ENCODE measurements at regions not wholly inside any gene's neighbourhood (a gene's known extent, or its start where the extent isn't known, plus 50 kb on each side); places are given as distances from the start of the nearest gene placed in this dataset.
A peak's percentile ranks its signal among the peaks of the same experiment; 100 is the strongest.

DNA sequence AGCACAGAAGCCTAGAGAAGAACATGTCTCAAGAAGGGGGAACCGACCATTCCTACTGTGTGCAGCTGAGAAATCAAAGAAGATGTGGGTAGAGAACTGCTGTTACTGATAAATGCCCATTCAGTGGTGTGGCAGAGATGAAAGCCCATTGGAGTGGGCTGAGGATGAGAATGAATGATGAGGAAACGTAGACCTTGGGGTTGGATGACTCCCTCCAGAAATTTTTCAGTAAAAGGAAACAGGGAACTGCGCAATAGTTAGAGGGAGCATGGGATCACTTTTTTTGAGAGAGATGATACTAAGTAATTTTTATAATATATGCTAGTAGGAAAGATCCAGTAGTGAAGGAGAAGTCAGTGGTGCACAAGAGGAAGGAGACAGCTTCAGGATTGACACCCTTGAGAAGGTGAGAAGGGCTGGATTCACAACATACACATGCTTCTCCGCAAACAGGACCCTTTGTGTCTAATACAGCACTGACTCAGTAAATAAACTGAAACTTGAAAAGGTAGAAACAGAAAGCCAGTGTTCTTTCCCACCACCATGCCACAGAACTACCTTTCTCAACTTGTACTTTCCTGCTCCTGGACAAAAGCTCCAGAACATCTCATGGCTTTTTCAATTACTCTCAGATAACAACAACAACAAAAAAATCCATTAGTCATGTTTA is 104.7 kb upstream of the IL6 start:
- Histone ChIP-seq H3K36me3 (ENCODE audit: control insufficient read depth in 1 of 2, insufficient read depth in 2 of 2, low read length in 2 of 2) (no peaks in the 10 kb centered on the region), H3K27me3 (ENCODE audit: insufficient read depth, low read length) (no peaks in the 10 kb centered on the region), H3K9ac (ENCODE audit: low read length) (no peak overlapping the region), H2AFZ (ENCODE audit: low read depth, low read length, poor library complexity, severe bottlenecking) (no peak overlapping the region), H3K9me2 (ENCODE audit: insufficient read depth) (no peaks in the 10 kb centered on the region), H3K4me1 (ENCODE audit: control insufficient read depth in 1 of 2, insufficient read depth in 2 of 2, low read length in 2 of 2) (no peaks in the 10 kb centered on the region), H3K4me3 (replicated peaks in 1 of 2; ENCODE audit: low read depth in 1 of 2, low read length in 2 of 2) (no peak overlapping the region), H3K79me2 (ENCODE audit: insufficient read depth, low read length) (no peaks in the 10 kb centered on the region), H3K4me2 (ENCODE audit: low read length) (no peak overlapping the region), H3K27ac (ENCODE audit: low read depth, low read length) (no peak overlapping the region), H3K9me3 (ENCODE audit: control insufficient read depth in 1 of 2, insufficient read depth in 1 of 2, low read depth in 1 of 2, low read length in 2 of 2) (peaks cover 5% of the 10 kb centered on the region in 2 experiments; a peak in 1 of 4 replicates), H4K20me1 (ENCODE audit: insufficient read depth) (no peaks in the 10 kb centered on the region)
- TF ChIP-seq YY1 (IDR thresholded peaks at IDR 0.05; ENCODE audit: extremely low read depth, insufficient replicate concordance, low read depth, low read length) (no peak), EGR1 (IDR thresholded peaks at IDR 0.05; ENCODE audit: low read depth) (no peak), SIN3A (IDR thresholded peaks at IDR 0.05; ENCODE audit: low read depth) (no peak)
- ChIA-PET RAD21 (ENCODE audit: low non-redundant PET in 1 of 2, low total read pairs in 2 of 2, uncharacterized antibody in 2 of 2, unreplicated experiment in 2 of 2) (no interaction called here), POLR2A (no interaction called here), CTCF (no interaction called here)
- no TSS peak for BruUV-seq (replicated peaks)
- ATAC-seq (no peak), DNase-seq (ENCODE audit: low read depth, low spot score) (no peak)
- intact Hi-C loops (cut with micrococcal nuclease): no loop called here

GRCh38 chr7:22618528-22618927 is 108.5 kb upstream of the IL6 start:
- no peak overlapping the region for H3K4me2 ChIP-seq (ENCODE audit: low read length)
- H2AFZ ChIP-seq (ENCODE audit: low read depth, low read length, poor library complexity, severe bottlenecking): no peak overlapping the region
- no peak overlapping the region for H3K9ac ChIP-seq (ENCODE audit: low read length)
- no peaks in the 10 kb centered on the region for H3K27me3 ChIP-seq (ENCODE audit: insufficient read depth, low read length)
- H3K9me3 ChIP-seq (ENCODE audit: control insufficient read depth in 1 of 2, insufficient read depth in 1 of 2, low read depth in 1 of 2, low read length in 2 of 2): peaks cover 5 to 6% of the 10 kb centered on the region in 2 experiments; a peak in 1 of 4 replicates
- no peaks in the 10 kb centered on the region for H3K79me2 ChIP-seq (ENCODE audit: insufficient read depth, low read length)
- ChIA-PET CTCF (no interaction called here), RAD21 (ENCODE audit: low non-redundant PET in 1 of 2, low total read pairs in 2 of 2, uncharacterized antibody in 2 of 2, unreplicated experiment in 2 of 2) (no interaction called here), POLR2A (no interaction called here)
- no peaks in the 10 kb centered on the region for H3K4me1 ChIP-seq (ENCODE audit: control insufficient read depth in 1 of 2, insufficient read depth in 2 of 2, low read length in 2 of 2)
- no peak overlapping the region for H3K4me3 ChIP-seq (replicated peaks in 1 of 2; ENCODE audit: low read depth in 1 of 2, low read length in 2 of 2)
- no peak overlapping the region for H3K27ac ChIP-seq (ENCODE audit: low read depth, low read length)
- intact Hi-C loops (cut with micrococcal nuclease): no loop called here
- no TSS peak for BruUV-seq (replicated peaks)
- TF ChIP-seq SP1 (IDR thresholded peaks at IDR 0.05; ENCODE audit: low read depth): no peak
- TF ChIP-seq CBX3 (IDR thresholded peaks at IDR 0.05; ENCODE audit: low read depth): peak; percentile 54; the same call in 1 of the 2 replicates
- H4K20me1 ChIP-seq (ENCODE audit: insufficient read depth): no peaks in the 10 kb centered on the region
- H3K36me3 ChIP-seq (ENCODE audit: control insufficient read depth in 1 of 2, insufficient read depth in 2 of 2, low read length in 2 of 2): no peaks in the 10 kb centered on the region
- ATAC-seq: no peak
- no peaks in the 10 kb centered on the region for H3K9me2 ChIP-seq (ENCODE audit: insufficient read depth)
- DNase-seq (ENCODE audit: low read depth, low spot score): no peak

Data from HCT116 (cell line).